HepG2 (cell line): ENCODE measurements at regions not wholly inside any gene's neighbourhood (a gene's known extent, or its start where the extent isn't known, plus 50 kb on each side); places are given as distances from the start of the nearest gene placed in this dataset.

Source experiments
- ATF3 ChIP-seq: sonication (generic); formaldehyde crosslinking; IDR thresholded peaks from 2 replicates; pipeline ENCODE4 v1.4.0; 2020; ENCODE audit warnings: missing genetic modification reagents
- CEBPG ChIP-seq: IDR thresholded peaks from 2 replicates; pipeline ENCODE4 v1.6.1; 2016
- DPF2 ChIP-seq: sonication (generic); formaldehyde crosslinking; IDR thresholded peaks from 2 replicates; pipeline ENCODE4 v1.4.0; 2020; ENCODE audit warnings: mild to moderate bottlenecking, low read depth, missing genetic modification reagents, borderline replicate concordance
- HMG20B ChIP-seq: conservative IDR thresholded peaks from 2 replicates; pipeline ENCODE4 v1.6.1; 2016; ENCODE audit warnings: missing genetic modification reagents, missing compliant biosample characterization
- IKZF1 ChIP-seq: fragments of 450-650 bp; IDR thresholded peaks from 2 replicates; pipeline ENCODE4 v1.7.1; 2016
- KDM3A ChIP-seq: IDR thresholded peaks from 2 replicates; pipeline ENCODE4 v1.6.1; 2018; ENCODE audit warnings: low read depth, missing compliant biosample characterization
- MED1 ChIP-seq: sonication (generic); formaldehyde crosslinking; IDR thresholded peaks from 2 replicates; pipeline ENCODE4 v1.4.0; 2020; ENCODE audit warnings: missing genetic modification reagents
- POGZ ChIP-seq: sonication (generic); formaldehyde crosslinking; IDR thresholded peaks from 2 replicates; pipeline ENCODE4 v1.4.0; 2020; ENCODE audit warnings: mild to moderate bottlenecking, missing genetic modification reagents
- PPARG ChIP-seq: conservative IDR thresholded peaks from 2 replicates; pipeline ENCODE4 v1.6.1; 2016; ENCODE audit warnings: missing biosample characterization, missing genetic modification reagents
- RFX5 ChIP-seq: IDR thresholded peaks from 2 replicates; pipeline ENCODE4 v1.6.1; 2011; ENCODE audit warnings: low read depth, low read length, improper control_type of control experiment
- SMAD3 ChIP-seq: sonication (generic); formaldehyde crosslinking; IDR thresholded peaks from 2 replicates; pipeline ENCODE4 v1.4.0; 2020; ENCODE audit warnings: missing genetic modification reagents
- TCF7L2 ChIP-seq: IDR thresholded peaks from 2 replicates; pipeline ENCODE4 v1.6.1; 2011; ENCODE audit warnings: mild to moderate bottlenecking, low read depth, low read length, moderate library complexity
- ZBTB7A ChIP-seq: sonication (generic); formaldehyde crosslinking; IDR thresholded peaks from 2 replicates; pipeline ENCODE4 v1.8.0; 2022; ENCODE audit warnings: mild to moderate bottlenecking, missing genetic modification reagents
- ZBTB7B ChIP-seq: sonication (generic); formaldehyde crosslinking; IDR thresholded peaks from 2 replicates; pipeline ENCODE4 v1.4.0; 2020; ENCODE audit warnings: missing genetic modification reagents
- ZFX ChIP-seq: sonication (generic); formaldehyde crosslinking; IDR thresholded peaks from 2 replicates; pipeline ENCODE4 v1.4.0; 2020; ENCODE audit warnings: mild to moderate bottlenecking, low read depth, missing genetic modification reagents, moderate library complexity
- ZNF460 ChIP-seq: sonication (generic); formaldehyde crosslinking; IDR thresholded peaks from 2 replicates; pipeline ENCODE4 v1.5.1; 2020; ENCODE audit warnings: missing genetic modification reagents, mild to moderate bottlenecking, borderline replicate concordance
- ZNF530 ChIP-seq: sonication (generic); formaldehyde crosslinking; IDR thresholded peaks from 2 replicates; pipeline ENCODE4 v1.5.0; 2020; ENCODE audit warnings: low read depth, mild to moderate bottlenecking, missing genetic modification reagents
- ZNF557 ChIP-seq: sonication (generic); formaldehyde crosslinking; IDR thresholded peaks from 2 replicates; pipeline ENCODE4 v1.4.0; 2020; ENCODE audit warnings: missing genetic modification reagents
- ZNF75D ChIP-seq: sonication (generic); formaldehyde crosslinking; IDR thresholded peaks from 2 replicates; pipeline ENCODE4 v1.8.1; 2023; ENCODE audit warnings: missing genetic modification reagents, mild to moderate bottlenecking, borderline replicate concordance
- ZSCAN5A ChIP-seq: sonication (generic); formaldehyde crosslinking; IDR thresholded peaks from 2 replicates; pipeline ENCODE4 v1.8.0; 2022; ENCODE audit warnings: mild to moderate bottlenecking, missing genetic modification reagents, borderline replicate concordance
- TF ChIP-seq, protein P1 (sequence below): sonication (generic); formaldehyde crosslinking; IDR thresholded peaks from 2 replicates; pipeline ENCODE4 v1.4.0; 2020; ENCODE audit warnings: missing genetic modification reagents
- TF ChIP-seq, protein P2 (sequence below): sonication (generic); formaldehyde crosslinking; IDR thresholded peaks from 2 replicates; pipeline ENCODE4 v1.5.1; 2020; ENCODE audit warnings: mild to moderate bottlenecking, missing genetic modification reagents
- TF ChIP-seq, protein P3 (sequence below): sonication (generic); formaldehyde crosslinking; IDR thresholded peaks from 2 replicates; pipeline ENCODE4 v1.4.0; 2020; ENCODE audit warnings: missing genetic modification reagents

- TF ChIP-seq MED1 (peak; percentile 64; the same call in 1 of the 2 replicates), ZNF460 (CRISPR knock-in tag) (peak; percentile 25; the same call in 1 of the 2 replicates), PPARG (CRISPR knock-in tag) (0 out of 2 replicates have a peak, but pooled peaks have one; percentile 37), IKZF1 (no peak), ZFX (CRISPR knock-in tag) (peak; percentile 38; the same call in 1 of the 2 replicates), ZSCAN5A (CRISPR knock-in tag) (peak; percentile 64; the same call in 1 of the 2 replicates), CEBPG (peak; percentile 90), ZNF530 (CRISPR knock-in tag) (no peak), ZNF557 (CRISPR knock-in tag) (no peak), RFX5 (no peak), ATF3 (CRISPR knock-in tag) (0 out of 2 replicates have a peak, but pooled peaks have one; percentile 31), TCF7L2 (peak; percentile 47; the same call in 1 of the 2 replicates), DPF2 (peak; percentile 59; the same call in 1 of the 2 replicates), HMG20B (peak; percentile 71; the same call in 1 of the 2 replicates), SMAD3 (0 out of 2 replicates have a peak, but pooled peaks have one; percentile 50), ZBTB7A (CRISPR knock-in tag) (peak; percentile 98), KDM3A (CRISPR knock-in tag) (no peak), POGZ (CRISPR knock-in tag) (peak; percentile 82), ZNF75D (no peak), ZBTB7B (CRISPR knock-in tag) (peak; percentile 57; the same call in 1 of the 2 replicates)
- TF ChIP-seq, protein P1, sequence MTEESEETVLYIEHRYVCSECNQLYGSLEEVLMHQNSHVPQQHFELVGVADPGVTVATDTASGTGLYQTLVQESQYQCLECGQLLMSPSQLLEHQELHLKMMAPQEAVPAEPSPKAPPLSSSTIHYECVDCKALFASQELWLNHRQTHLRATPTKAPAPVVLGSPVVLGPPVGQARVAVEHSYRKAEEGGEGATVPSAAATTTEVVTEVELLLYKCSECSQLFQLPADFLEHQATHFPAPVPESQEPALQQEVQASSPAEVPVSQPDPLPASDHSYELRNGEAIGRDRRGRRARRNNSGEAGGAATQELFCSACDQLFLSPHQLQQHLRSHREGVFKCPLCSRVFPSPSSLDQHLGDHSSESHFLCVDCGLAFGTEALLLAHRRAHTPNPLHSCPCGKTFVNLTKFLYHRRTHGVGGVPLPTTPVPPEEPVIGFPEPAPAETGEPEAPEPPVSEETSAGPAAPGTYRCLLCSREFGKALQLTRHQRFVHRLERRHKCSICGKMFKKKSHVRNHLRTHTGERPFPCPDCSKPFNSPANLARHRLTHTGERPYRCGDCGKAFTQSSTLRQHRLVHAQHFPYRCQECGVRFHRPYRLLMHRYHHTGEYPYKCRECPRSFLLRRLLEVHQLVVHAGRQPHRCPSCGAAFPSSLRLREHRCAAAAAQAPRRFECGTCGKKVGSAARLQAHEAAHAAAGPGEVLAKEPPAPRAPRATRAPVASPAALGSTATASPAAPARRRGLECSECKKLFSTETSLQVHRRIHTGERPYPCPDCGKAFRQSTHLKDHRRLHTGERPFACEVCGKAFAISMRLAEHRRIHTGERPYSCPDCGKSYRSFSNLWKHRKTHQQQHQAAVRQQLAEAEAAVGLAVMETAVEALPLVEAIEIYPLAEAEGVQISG (CRISPR knock-in tag), result peak; percentile 56
- TF ChIP-seq, protein P2, sequence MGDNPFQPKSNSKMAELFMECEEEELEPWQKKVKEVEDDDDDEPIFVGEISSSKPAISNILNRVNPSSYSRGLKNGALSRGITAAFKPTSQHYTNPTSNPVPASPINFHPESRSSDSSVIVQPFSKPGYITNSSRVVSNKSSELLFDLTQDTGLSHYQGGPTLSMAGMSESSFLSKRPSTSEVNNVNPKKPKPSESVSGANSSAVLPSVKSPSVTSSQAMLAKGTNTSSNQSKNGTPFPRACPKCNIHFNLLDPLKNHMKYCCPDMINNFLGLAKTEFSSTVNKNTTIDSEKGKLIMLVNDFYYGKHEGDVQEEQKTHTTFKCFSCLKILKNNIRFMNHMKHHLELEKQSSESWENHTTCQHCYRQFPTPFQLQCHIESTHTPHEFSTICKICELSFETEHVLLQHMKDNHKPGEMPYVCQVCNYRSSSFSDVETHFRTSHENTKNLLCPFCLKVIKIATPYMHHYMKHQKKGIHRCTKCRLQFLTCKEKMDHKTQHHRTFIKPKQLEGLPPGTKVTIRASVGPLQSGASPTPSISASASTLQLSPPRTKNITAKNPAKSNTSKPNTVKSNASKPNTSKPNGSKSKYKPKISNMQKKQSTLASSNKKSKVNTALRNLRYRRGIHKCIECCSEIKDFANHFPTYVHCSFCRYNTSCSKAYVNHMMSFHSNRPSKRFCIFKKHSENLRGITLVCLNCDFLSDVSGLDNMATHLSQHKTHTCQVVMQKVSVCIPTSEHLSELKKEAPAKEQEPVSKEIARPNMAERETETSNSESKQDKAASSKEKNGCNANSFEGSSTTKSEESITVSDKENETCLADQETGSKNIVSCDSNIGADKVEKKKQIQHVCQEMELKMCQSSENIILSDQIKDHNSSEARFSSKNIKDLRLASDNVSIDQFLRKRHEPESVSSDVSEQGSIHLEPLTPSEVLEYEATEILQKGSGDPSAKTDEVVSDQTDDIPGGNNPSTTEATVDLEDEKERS (CRISPR knock-in tag), result 0 out of 2 replicates have a peak, but pooled peaks have one; percentile 38
- TF ChIP-seq, protein P3, sequence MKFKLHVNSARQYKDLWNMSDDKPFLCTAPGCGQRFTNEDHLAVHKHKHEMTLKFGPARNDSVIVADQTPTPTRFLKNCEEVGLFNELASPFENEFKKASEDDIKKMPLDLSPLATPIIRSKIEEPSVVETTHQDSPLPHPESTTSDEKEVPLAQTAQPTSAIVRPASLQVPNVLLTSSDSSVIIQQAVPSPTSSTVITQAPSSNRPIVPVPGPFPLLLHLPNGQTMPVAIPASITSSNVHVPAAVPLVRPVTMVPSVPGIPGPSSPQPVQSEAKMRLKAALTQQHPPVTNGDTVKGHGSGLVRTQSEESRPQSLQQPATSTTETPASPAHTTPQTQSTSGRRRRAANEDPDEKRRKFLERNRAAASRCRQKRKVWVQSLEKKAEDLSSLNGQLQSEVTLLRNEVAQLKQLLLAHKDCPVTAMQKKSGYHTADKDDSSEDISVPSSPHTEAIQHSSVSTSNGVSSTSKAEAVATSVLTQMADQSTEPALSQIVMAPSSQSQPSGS, result 0 out of 2 replicates have a peak, but pooled peaks have one; percentile 51
These were observed 398.9 kb downstream of the ADRA2A start (continued) for GRCh38 chr10:111475720-111476119.
